OCI-LY7 (cell line): ENCODE measurements at regions not wholly inside any gene's neighbourhood (a gene's known extent, or its start where the extent isn't known, plus 50 kb on each side); places are given as distances from the start of the nearest gene placed in this dataset.

ENCODE experiments used
- BruUV-seq: library from RNA; stranded (reverse); fragments of 400-500 nt; replicated peaks from 2 replicates; lab custom pipeline; 2021; lab: Mats Ljungman, UMichigan
- CTCF ChIA-PET: fragments of 300-600 bp; sonication (Branson Sonifier 250); formaldehyde crosslinking; loops from one replicate; lab custom pipeline; 2022; ENCODE audit warnings: antibody characterized with exemption; ENCODE audit not compliant: unreplicated experiment; lab: Charles Lee
- POLR2A ChIA-PET: fragments of 300-600 bp; sonication (Branson Sonifier 250); formaldehyde crosslinking; loops from one replicate; lab custom pipeline; 2022; ENCODE audit warnings: antibody characterized with exemption; lab: Charles Lee
- DNase-seq: peaks from one replicate; pipeline ENCODE4 v3.0.0-alpha.2; 2015; ENCODE audit warnings: low spot score
- H2AFZ ChIP-seq: fragments of 200-600 bp; sonication (generic), shearing (Covaris generic); 2 replicates; pipeline ENCODE4 v1.6.1; 2014; ENCODE audit warnings: mild to moderate bottlenecking, antibody characterized with exemption, low read length, moderate library complexity
- H3K27ac ChIP-seq: fragments of 200-600 bp; sonication (generic); 2 replicates; pipeline ENCODE4 v1.5.1; 2014; ENCODE audit warnings: mixed run types, low read depth, mild to moderate bottlenecking, moderate library complexity, low read length, inconsistent platforms; ENCODE audit not compliant: poor library complexity, severe bottlenecking
- H3K36me3 ChIP-seq: fragments of 200-600 bp; sonication (generic); 2 replicates; pipeline ENCODE4 v1.6.1; 2014; ENCODE audit warnings: mild to moderate bottlenecking, antibody characterized with exemption, low read length, moderate library complexity, mixed read lengths; ENCODE audit not compliant: insufficient read depth
- H3K4me1 ChIP-seq: fragments of 200-600 bp; sonication (generic); 2 replicates; pipeline ENCODE4 v1.5.1; 2014; ENCODE audit warnings: mild to moderate bottlenecking, low read length; ENCODE audit not compliant: insufficient read depth, poor library complexity, severe bottlenecking
- H3K4me2 ChIP-seq: fragments of 200-600 bp; sonication (generic); 2 replicates; pipeline ENCODE4 v1.6.1; 2014; ENCODE audit warnings: mild to moderate bottlenecking, low read length
- H3K4me3 ChIP-seq: fragments of 200-600 bp; sonication (generic); 2 replicates; pipeline ENCODE4 v1.5.1; 2014; ENCODE audit warnings: mild to moderate bottlenecking, low read depth, low read length; ENCODE audit not compliant: poor library complexity, severe bottlenecking
- H3K79me2 ChIP-seq: fragments of 200-600 bp; sonication (generic); 2 replicates; pipeline ENCODE4 v1.6.1; 2016; ENCODE audit warnings: low read depth, mild to moderate bottlenecking, low read length, moderate library complexity, mixed read lengths; ENCODE audit not compliant: insufficient read depth
- H3K9me2 ChIP-seq: fragments of 200-600 bp; sonication (generic); 2 replicates; pipeline ENCODE4 v1.6.1; 2016; ENCODE audit warnings: mild to moderate bottlenecking, low read length, mixed read lengths; ENCODE audit not compliant: insufficient read depth
- H3K9me3 ChIP-seq: fragments of 200-600 bp; sonication (generic); 2 replicates; pipeline ENCODE4 v1.6.1; 2014; ENCODE audit warnings: mild to moderate bottlenecking, mixed run types, low read length, mixed read lengths
- H4K20me1 ChIP-seq: fragments of 200-600 bp; sonication (generic); 2 replicates; pipeline ENCODE4 v1.6.1; 2014; ENCODE audit warnings: mild to moderate bottlenecking, antibody characterized with exemption, low read length, moderate library complexity, mixed read lengths; ENCODE audit not compliant: insufficient read depth
- EZH2phosphoT487 ChIP-seq: fragments of 200-600 bp; sonication (generic); IDR thresholded peaks from 2 replicates; pipeline ENCODE4 v1.6.1; 2018; ENCODE audit warnings: low read depth, borderline replicate concordance, mild to moderate bottlenecking, mixed run types, antibody characterized with exemption, low read length, moderate library complexity, mixed read lengths
- intact Hi-C: fragments of 100-400 bp; cut with micrococcal nuclease; formaldehyde crosslinking; loops from one replicate; pipeline ENCODE4 v1.10.0; 2022; ENCODE audit not compliant: unreplicated experiment
- TF ChIP-seq, protein P1 (sequence below): fragments of 200-600 bp; sonication (generic); conservative IDR thresholded peaks from 2 replicates; pipeline ENCODE4 v1.5.1; 2014; ENCODE audit warnings: mild to moderate bottlenecking, antibody characterized with exemption, low read length, moderate library complexity, mixed read lengths

DNA sequence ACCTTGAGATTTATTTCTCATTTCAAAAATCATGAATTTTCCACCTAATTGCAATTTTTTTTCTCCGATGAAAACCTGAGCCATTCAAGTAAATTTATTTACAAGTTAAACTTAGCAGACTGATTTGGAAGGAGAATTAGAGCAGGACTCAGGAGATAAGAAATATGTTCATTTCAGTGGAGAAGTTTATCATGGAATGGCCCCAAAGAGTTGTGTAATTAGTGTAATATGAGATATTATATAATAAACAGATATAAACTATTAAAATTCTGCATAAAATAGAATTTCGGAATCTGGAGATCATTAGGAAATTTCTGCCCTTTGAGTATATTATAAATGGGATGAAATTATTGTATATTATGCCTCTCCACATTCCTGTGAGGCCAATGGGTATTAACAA, 596.8 kb downstream of the QKI start:
- Histone ChIP-seq H3K9me2 (no peaks in the 10 kb centered on the region), H3K36me3 (no peaks in the 10 kb centered on the region), H3K4me2 (no peak overlapping the region), H3K27ac (no peak overlapping the region), H3K79me2 (no peaks in the 10 kb centered on the region), H4K20me1 (no peaks in the 10 kb centered on the region), H2AFZ (no peak overlapping the region), H3K4me3 (no peak overlapping the region), H3K9me3 (no peaks in the 10 kb centered on the region), H3K4me1 (no peaks in the 10 kb centered on the region)
- ChIA-PET CTCF (no interaction called here), POLR2A (no interaction called here)
- BruUV-seq: no TSS peak
- intact Hi-C loops: no loop called here
- TF ChIP-seq EZH2phosphoT487: no peak
- TF ChIP-seq, protein P1, sequence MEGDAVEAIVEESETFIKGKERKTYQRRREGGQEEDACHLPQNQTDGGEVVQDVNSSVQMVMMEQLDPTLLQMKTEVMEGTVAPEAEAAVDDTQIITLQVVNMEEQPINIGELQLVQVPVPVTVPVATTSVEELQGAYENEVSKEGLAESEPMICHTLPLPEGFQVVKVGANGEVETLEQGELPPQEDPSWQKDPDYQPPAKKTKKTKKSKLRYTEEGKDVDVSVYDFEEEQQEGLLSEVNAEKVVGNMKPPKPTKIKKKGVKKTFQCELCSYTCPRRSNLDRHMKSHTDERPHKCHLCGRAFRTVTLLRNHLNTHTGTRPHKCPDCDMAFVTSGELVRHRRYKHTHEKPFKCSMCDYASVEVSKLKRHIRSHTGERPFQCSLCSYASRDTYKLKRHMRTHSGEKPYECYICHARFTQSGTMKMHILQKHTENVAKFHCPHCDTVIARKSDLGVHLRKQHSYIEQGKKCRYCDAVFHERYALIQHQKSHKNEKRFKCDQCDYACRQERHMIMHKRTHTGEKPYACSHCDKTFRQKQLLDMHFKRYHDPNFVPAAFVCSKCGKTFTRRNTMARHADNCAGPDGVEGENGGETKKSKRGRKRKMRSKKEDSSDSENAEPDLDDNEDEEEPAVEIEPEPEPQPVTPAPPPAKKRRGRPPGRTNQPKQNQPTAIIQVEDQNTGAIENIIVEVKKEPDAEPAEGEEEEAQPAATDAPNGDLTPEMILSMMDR: no peak
- DNase-seq: no peak

DNA sequence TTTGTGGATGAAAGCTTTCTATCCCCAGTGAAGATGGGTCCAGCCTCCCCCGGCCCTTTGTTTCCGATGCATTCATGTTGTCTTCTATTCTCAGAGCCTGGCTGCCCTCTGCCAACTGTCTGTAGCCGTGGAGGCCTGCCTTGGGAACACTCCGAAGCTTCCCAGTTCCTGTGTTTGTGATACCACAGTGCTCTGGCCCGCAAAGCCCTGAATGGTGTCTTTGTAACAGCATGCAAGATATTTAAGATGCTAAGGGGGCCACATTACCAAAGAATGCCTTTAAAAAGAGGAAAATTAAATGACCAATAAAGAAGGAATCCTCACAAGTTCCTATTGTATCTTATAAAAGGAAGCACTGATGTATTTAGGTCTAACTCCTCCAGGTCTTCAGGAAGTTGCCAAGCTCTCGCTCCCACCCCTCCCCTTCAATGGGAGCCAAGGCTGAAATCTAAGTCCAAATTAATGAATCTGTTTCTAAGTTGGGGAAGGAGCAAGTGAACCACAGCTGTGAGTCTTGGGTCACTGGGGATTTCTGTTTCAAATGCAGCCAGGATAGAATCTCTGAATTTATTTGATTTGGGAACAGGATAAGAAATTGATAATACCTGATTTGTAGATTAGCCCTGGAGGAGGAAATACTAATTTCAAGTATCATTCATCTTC, 596.1 kb downstream of the QKI start:
- Histone ChIP-seq H3K4me1 (no peaks in the 10 kb centered on the region), H3K9me3 (no peaks in the 10 kb centered on the region), H3K27ac (no peak overlapping the region), H3K9me2 (no peaks in the 10 kb centered on the region), H2AFZ (no peak overlapping the region), H3K79me2 (no peaks in the 10 kb centered on the region), H3K4me2 (no peak overlapping the region), H4K20me1 (no peaks in the 10 kb centered on the region), H3K4me3 (no peak overlapping the region), H3K36me3 (no peaks in the 10 kb centered on the region)
- no peak for DNase-seq
- TF ChIP-seq, protein P1: no peak
- no peak for TF ChIP-seq EZH2phosphoT487
- intact Hi-C loops: no loop called here
- ChIA-PET POLR2A (no interaction called here), CTCF (no interaction called here)
- no TSS peak for BruUV-seq

DNA sequence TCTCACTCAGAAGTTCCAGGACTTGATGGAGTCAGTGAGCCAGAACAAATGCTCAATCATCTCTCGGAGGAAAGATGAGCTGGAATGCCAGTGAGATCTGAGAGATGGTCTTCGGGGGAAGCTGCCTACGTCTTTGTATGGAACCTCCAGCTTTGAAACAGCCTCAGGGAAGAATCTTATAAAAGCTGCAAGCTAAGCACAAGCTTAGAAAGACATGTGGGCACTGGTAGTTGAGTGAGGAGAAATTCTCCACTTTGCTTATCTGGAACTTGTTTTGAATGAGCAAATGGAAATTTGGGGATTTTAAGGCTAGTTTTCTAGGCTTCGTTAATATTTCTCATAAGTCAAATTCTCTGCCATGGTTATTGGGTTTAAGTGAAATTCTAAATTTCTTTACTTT, 594.4 kb downstream of the QKI start:
- ChIA-PET CTCF (no interaction called here), POLR2A (no interaction called here)
- intact Hi-C loops: no loop called here
- Histone ChIP-seq H3K9me2 (no peaks in the 10 kb centered on the region), H3K4me1 (no peaks in the 10 kb centered on the region), H3K4me3 (no peak overlapping the region), H3K4me2 (no peak overlapping the region), H3K27ac (no peak overlapping the region), H3K79me2 (no peaks in the 10 kb centered on the region), H3K9me3 (no peaks in the 10 kb centered on the region), H2AFZ (no peak overlapping the region), H4K20me1 (no peaks in the 10 kb centered on the region), H3K36me3 (no peaks in the 10 kb centered on the region)
- no TSS peak for BruUV-seq
- no peak for DNase-seq
- no peak for TF ChIP-seq EZH2phosphoT487
- TF ChIP-seq, protein P1: no peak
